ENCODE measurements at regions not wholly inside any gene's neighbourhood (a gene's known extent, or its start where the extent isn't known, plus 50 kb on each side); places are given as distances from the start of the nearest gene placed in this dataset.

DNA sequence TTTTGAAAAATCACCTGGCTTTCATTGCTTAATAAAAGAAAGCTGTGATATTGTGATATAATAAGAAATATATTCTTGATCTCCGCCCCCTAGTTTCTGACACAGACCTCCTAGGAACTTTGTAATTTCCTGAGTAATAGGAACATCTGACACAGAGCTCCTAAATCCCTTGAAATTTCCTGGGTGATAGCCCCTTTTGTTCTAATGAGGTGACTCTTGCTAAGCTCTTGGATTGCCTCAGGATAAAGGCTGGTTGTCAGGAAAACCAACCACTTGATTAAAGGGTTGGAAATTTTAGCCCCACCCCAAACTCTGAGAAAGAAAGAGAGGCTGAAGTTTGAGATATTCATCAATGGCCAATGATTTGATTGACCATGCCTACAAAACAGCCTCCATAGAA lies 326.4 kb upstream of the KIF2B start:
- H3K9me3 ChIP-seq (ENCODE audit: control insufficient read depth in 2 of 3, insufficient read depth in 1 of 3, low read length in 3 of 3), result peaks cover 0 to 3% (median 0%) of the 10 kb centered on the region in 3 donors
- H3K36me3 ChIP-seq (ENCODE audit: control insufficient read depth in 2 of 3, insufficient read depth in 3 of 3, low read length in 3 of 3), result no peaks in the 10 kb centered on the region
- no peak overlapping the region for H3K9ac ChIP-seq (ENCODE audit: low read length in 3 of 3)
- no peaks in the 10 kb centered on the region for H3K4me1 ChIP-seq (ENCODE audit: control insufficient read depth in 2 of 3, insufficient read depth in 2 of 3, low read depth in 1 of 3, low read length in 3 of 3)
- TF ChIP-seq, protein P1, sequence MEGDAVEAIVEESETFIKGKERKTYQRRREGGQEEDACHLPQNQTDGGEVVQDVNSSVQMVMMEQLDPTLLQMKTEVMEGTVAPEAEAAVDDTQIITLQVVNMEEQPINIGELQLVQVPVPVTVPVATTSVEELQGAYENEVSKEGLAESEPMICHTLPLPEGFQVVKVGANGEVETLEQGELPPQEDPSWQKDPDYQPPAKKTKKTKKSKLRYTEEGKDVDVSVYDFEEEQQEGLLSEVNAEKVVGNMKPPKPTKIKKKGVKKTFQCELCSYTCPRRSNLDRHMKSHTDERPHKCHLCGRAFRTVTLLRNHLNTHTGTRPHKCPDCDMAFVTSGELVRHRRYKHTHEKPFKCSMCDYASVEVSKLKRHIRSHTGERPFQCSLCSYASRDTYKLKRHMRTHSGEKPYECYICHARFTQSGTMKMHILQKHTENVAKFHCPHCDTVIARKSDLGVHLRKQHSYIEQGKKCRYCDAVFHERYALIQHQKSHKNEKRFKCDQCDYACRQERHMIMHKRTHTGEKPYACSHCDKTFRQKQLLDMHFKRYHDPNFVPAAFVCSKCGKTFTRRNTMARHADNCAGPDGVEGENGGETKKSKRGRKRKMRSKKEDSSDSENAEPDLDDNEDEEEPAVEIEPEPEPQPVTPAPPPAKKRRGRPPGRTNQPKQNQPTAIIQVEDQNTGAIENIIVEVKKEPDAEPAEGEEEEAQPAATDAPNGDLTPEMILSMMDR (IDR thresholded peaks at IDR 0.05; ENCODE audit: borderline replicate concordance, extremely low read depth, insufficient read depth), result no peak
- FAIRE-seq, result no peak
- H3K27ac ChIP-seq (ENCODE audit: low read depth in 2 of 2, low read length in 2 of 2), result no peak overlapping the region
- DNase-seq, result no peak
- intact Hi-C loops (cut with DNase I), result no loop called here
- H3K4me3 ChIP-seq (ENCODE audit: low read length in 3 of 3), result no peak overlapping the region
- H3K27me3 ChIP-seq (ENCODE audit: control insufficient read depth, insufficient read depth, low read length), result no peaks in the 10 kb centered on the region

DNA sequence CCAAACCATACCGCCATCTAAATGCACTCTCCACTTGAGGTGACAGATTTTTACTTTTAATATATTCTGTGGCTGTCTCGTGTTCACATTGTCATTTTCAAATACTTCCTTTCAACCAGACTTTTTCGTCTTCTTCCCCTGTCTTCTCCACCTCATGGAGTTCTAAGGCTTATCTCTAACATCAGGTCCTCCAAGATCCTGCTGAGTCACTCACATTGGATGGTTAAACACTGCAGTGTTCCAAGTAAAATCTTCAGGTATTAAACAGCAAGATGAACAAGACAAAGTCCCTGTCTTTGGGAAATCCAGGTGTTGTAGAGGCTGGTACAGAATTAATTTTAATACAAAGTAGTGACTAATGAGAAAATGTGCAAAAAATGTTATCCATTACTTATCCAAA lies 330.2 kb upstream of the KIF2B start:
- no peak for FAIRE-seq
- no peaks in the 10 kb centered on the region for H3K27me3 ChIP-seq (ENCODE audit: control insufficient read depth, insufficient read depth, low read length)

DNA sequence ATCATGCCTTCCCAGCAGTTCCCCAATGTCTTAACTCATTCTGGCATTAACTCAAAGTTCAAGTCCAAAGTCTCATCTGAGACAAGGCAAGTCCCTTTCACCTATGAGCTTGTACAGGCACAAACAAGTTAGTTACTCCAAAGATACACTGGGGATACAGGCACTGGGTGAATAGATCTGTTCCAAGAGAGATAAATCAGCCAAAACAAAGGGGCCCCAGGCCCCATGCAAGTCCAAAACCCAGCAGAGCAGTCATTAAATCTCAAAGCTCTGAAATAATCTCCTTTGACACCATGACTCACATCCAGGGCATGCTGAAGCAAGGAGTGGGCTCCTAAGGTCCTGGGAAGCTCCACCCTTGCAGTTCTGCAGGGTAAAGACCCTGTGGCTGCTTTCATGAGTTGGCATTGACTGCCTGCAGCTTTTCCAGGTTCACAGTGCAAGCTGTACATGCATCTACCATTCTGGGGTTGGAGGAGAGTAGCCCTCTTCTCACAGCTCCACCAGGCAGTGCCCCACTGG lies 332.2 kb upstream of the KIF2B start:
- peaks cover 0 to 3% (median 0%) of the 10 kb centered on the region in 3 donors for H3K9me3 ChIP-seq (ENCODE audit: control insufficient read depth in 2 of 3, insufficient read depth in 1 of 3, low read length in 3 of 3)
- no peaks in the 10 kb centered on the region for H3K4me1 ChIP-seq (ENCODE audit: control insufficient read depth in 2 of 3, insufficient read depth in 2 of 3, low read depth in 1 of 3, low read length in 3 of 3)
- H3K4me3 ChIP-seq (ENCODE audit: low read length in 3 of 3), result no peak overlapping the region
- no peaks in the 10 kb centered on the region for H3K36me3 ChIP-seq (ENCODE audit: control insufficient read depth in 2 of 3, insufficient read depth in 3 of 3, low read length in 3 of 3)
- FAIRE-seq, result no peak
- H3K27me3 ChIP-seq (ENCODE audit: control insufficient read depth, insufficient read depth, low read length), result no peaks in the 10 kb centered on the region
- DNase-seq, result peak in 1 of 5 donors; percentile 32
- H3K9ac ChIP-seq (ENCODE audit: low read length in 3 of 3), result no peak overlapping the region
- intact Hi-C loops (cut with DNase I), result no loop called here
- TF ChIP-seq, protein P1 (IDR thresholded peaks at IDR 0.05; ENCODE audit: borderline replicate concordance, extremely low read depth, insufficient read depth), result no peak
- no peak overlapping the region for H3K27ac ChIP-seq (ENCODE audit: low read depth in 2 of 2, low read length in 2 of 2)

More for the DNA sequence above, 330.2 kb upstream of the KIF2B start:
- Histone ChIP-seq H3K9me3 (ENCODE audit: control insufficient read depth in 2 of 3, insufficient read depth in 1 of 3, low read length in 3 of 3) (peaks cover 0 to 3% (median 0%) of the 10 kb centered on the region in 3 donors), H3K4me3 (ENCODE audit: low read length in 3 of 3) (no peak overlapping the region), H3K36me3 (ENCODE audit: control insufficient read depth in 2 of 3, insufficient read depth in 3 of 3, low read length in 3 of 3) (no peaks in the 10 kb centered on the region), H3K9ac (ENCODE audit: low read length in 3 of 3) (no peak overlapping the region), H3K4me1 (ENCODE audit: control insufficient read depth in 2 of 3, insufficient read depth in 2 of 3, low read depth in 1 of 3, low read length in 3 of 3) (no peaks in the 10 kb centered on the region), H3K27ac (ENCODE audit: low read depth in 2 of 2, low read length in 2 of 2) (no peak overlapping the region)
- TF ChIP-seq, protein P1 (IDR thresholded peaks at IDR 0.05; ENCODE audit: borderline replicate concordance, extremely low read depth, insufficient read depth), result no peak
- DNase-seq, result no peak
- intact Hi-C loops (cut with DNase I), result no loop called here

DNA sequence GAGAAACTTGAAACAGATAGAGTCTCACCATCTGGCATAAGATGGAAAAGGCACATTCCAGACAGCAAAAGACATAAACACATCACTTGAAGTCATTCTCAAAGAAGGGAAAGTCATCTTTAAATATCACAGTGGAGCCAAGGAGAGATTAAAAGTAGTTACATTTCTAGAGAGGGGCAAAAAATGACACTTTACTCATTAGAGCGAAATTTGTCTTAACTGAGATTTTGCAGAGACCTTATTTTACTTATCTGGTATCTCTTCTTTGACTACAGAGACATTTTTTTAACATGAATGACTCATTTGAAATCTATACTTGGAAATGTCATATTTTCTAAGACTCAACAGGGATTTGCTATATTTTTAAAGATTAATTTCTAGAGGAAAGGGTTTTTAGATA lies 339.0 kb upstream of the KIF2B start:
- no peak overlapping the region for H3K9ac ChIP-seq (ENCODE audit: low read length in 3 of 3)
- no peak overlapping the region for H3K27ac ChIP-seq (ENCODE audit: low read depth in 2 of 2, low read length in 2 of 2)
- no peak overlapping the region for H3K4me3 ChIP-seq (ENCODE audit: low read length in 3 of 3)
- TF ChIP-seq, protein P1 (IDR thresholded peaks at IDR 0.05; ENCODE audit: borderline replicate concordance, extremely low read depth, insufficient read depth), result no peak
- no peaks in the 10 kb centered on the region for H3K4me1 ChIP-seq (ENCODE audit: control insufficient read depth in 2 of 3, insufficient read depth in 2 of 3, low read depth in 1 of 3, low read length in 3 of 3)
- no peak for FAIRE-seq
- intact Hi-C loops (cut with DNase I), result no loop called here
- H3K9me3 ChIP-seq (ENCODE audit: control insufficient read depth in 2 of 3, insufficient read depth in 1 of 3, low read length in 3 of 3), result no peaks in the 10 kb centered on the region
- no peaks in the 10 kb centered on the region for H3K36me3 ChIP-seq (ENCODE audit: control insufficient read depth in 2 of 3, insufficient read depth in 3 of 3, low read length in 3 of 3)
- no peak for DNase-seq
- no peaks in the 10 kb centered on the region for H3K27me3 ChIP-seq (ENCODE audit: control insufficient read depth, insufficient read depth, low read length)

Data from kidney (tissue), 13 donors.